GM03348 (cell line): ENCODE measurements at regions not wholly inside any gene's neighbourhood (a gene's known extent, or its start where the extent isn't known, plus 50 kb on each side); places are given as distances from the start of the nearest gene placed in this dataset.

Experiments
- DNase-seq: peaks from one replicate; pipeline ENCODE4 v3.0.0; 2012; ENCODE audit warnings: low spot score

- no peak for DNase-seq
These were observed 365.0 kb downstream of the SEMA3D start for GRCh38 chr7:84821671-84822534.

GRCh38 chr7:84820481-84820880 lies 366.4 kb downstream of the SEMA3D start:
- DNase-seq, result no peak

- no peak for DNase-seq
These were observed 369.8 kb downstream of the SEMA3D start for GRCh38 chr7:84817016-84817415.

GRCh38 chr7:84813376-84813775 lies 373.5 kb downstream of the SEMA3D start:
- DNase-seq, result no peak

- no peak for DNase-seq
These were observed 374.8 kb downstream of the SEMA3D start for GRCh38 chr7:84812021-84812420.

GRCh38 chr7:84811362-84811761 lies 375.5 kb downstream of the SEMA3D start:
- no peak for DNase-seq

- DNase-seq, result no peak
These were observed 377.0 kb downstream of the SEMA3D start for GRCh38 chr7:84809877-84810276.

- no peak for DNase-seq
These were observed 382.9 kb downstream of the SEMA3D start for GRCh38 chr7:84803979-84804378.

- peak; percentile 5 for DNase-seq
These were observed 385.5 kb downstream of the SEMA3D start for GRCh38 chr7:84801396-84801795.

- DNase-seq, result no peak
These were observed 386.0 kb downstream of the SEMA3D start for GRCh38 chr7:84800846-84801245.

GRCh38 chr7:84799106-84799505 lies 387.8 kb downstream of the SEMA3D start:
- no peak for DNase-seq

- no peak for DNase-seq
These were observed 394.5 kb downstream of the SEMA3D start for GRCh38 chr7:84792231-84792893.

- peak; percentile 40 for DNase-seq
These were observed 396.0 kb downstream of the SEMA3D start for GRCh38 chr7:84790882-84791281.

GRCh38 chr7:84786073-84786472 lies 400.8 kb downstream of the SEMA3D start:
- DNase-seq, result no peak

GRCh38 chr7:84784450-84784849 lies 402.4 kb downstream of the SEMA3D start:
- DNase-seq, result no peak

- DNase-seq, result peak; percentile 24
These were observed 403.6 kb downstream of the SEMA3D start for GRCh38 chr7:84783141-84783778.

GRCh38 chr7:84781838-84782237 lies 405.0 kb downstream of the SEMA3D start:
- no peak for DNase-seq

GRCh38 chr7:84780158-84781124 lies 406.4 kb downstream of the SEMA3D start:
- DNase-seq, result no peak

GRCh38 chr7:84757761-84758160 lies 429.1 kb downstream of the SEMA3D start:
- no peak for DNase-seq

GRCh38 chr7:84746353-84746752 lies 440.5 kb downstream of the SEMA3D start:
- DNase-seq, result peak; percentile 66

GRCh38 chr7:84744385-84744784 lies 442.5 kb downstream of the SEMA3D start:
- DNase-seq, result peak; percentile 56
